GM21423 (cell line): ENCODE measurements at regions not wholly inside any gene's neighbourhood (a gene's known extent, or its start where the extent isn't known, plus 50 kb on each side); places are given as distances from the start of the nearest gene placed in this dataset.
A peak's percentile ranks its signal among the peaks of the same experiment; 100 is the strongest.

Experiments
- ATAC-seq: cut with Tn5 transposase; IDR thresholded peaks from one replicate; pipeline ENCODE4 v1.9.1; 2021; ENCODE audit warnings: mild to moderate bottlenecking, moderate library complexity; ENCODE audit not compliant: unreplicated experiment

DNA sequence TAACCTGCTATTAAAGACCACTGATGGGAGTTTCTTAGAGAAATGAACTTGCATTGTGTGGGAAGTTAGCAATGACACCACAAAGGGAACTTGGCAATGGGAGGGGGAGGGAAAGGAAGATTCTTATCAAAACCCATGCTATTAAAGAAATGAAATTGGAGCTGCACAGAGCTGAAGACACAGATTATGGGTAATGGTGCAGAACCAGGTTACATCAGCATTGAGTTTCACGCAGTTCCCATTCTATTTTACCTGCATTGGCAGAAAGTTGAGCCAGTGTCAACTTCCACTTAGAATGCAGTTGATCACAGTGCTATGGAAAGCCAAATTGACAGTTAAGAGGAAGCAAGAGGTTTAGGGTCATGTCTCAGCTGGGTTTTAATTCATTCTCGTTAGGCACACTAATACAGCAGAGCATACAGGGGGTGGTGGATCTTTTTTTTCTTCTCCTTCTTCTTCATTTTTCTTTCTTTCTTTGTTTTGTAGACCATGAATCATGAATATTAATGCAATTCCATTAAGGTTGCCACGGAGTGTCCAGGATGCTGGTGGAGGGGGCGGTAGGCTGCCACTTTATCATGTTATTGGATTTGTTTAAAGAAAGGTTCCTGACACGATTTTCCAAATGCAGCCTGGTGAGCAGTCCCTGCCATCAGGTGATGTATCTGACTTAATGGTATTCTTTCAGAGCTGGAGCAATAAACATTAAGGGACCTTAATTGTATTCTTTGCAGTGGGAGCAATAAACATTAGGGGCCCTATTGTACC is 1092.0 kb upstream of the MAP3K7 start:
- ATAC-seq = no peak

DNA sequence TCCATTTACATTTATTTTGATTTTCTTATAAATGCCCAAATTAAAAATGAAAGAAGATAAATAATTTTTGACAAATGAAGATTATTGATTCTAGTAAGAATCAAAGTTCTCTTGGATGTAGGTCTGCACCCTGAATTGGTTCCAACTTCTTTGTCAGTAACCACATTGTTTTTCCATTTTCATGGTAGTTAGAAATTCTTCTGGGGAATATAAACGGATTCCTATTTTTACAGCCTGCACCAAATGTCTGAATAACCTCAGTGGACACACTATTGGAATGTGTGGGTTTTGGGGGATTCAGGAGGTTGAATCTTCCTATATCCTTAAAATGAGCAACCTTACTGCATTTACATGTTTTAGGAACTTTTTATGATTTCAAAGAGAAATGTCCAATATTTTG is 1085.3 kb upstream of the MAP3K7 start:
- ATAC-seq = no peak

DNA sequence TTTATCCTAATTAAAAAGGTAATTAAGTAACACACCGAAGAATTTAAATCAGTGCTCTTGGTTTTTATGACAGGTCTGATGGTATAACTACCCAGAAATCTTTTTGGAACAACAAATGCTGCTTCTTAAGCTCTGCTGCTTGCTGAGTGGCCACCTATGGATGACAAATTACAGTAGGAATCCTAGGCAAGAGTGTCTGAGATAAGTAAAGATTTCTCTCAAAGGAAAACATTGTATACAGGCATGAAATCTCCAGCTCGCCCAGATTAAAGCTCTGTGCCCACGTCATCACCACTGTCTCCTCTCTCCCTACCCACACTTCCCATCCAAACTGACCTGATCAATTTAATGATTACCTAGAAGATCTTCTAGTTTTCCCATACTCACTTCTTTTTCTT is 1083.0 kb upstream of the MAP3K7 start:
- no peak for ATAC-seq

DNA sequence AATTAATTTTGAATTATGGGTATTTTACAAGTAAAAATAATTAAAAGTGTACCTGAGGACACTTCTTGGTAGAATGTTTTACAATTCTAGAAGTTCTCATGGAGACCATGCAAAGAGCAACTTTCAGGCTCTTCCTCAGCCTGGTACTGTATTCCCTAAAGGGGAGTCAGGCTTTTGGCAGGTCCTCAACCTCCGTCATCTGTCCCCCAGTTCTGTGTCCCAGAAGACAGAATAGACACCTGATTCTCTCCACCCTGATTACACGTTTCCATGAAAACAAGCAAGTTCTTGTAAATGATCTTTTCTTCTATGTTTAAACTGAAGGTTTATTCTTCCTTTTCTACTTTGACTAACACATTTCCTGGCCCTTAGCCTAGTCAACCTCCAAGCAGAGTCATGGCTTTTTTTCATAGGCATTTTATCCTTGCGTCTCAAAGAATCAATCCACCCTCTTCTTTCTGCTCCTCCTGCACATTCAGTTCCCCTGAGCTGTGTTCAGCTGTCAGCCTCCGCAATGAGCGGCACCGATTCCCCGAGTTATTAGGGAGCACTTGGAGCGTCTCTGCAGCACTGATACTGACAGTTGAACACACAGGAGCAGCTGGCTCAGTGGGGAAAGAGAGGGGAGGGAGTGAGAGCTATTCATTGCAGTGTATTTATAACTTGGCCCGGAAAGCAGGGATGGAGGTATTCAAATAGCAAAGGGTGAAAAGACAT is 1082.4 kb upstream of the MAP3K7 start:
- ATAC-seq = no peak

DNA sequence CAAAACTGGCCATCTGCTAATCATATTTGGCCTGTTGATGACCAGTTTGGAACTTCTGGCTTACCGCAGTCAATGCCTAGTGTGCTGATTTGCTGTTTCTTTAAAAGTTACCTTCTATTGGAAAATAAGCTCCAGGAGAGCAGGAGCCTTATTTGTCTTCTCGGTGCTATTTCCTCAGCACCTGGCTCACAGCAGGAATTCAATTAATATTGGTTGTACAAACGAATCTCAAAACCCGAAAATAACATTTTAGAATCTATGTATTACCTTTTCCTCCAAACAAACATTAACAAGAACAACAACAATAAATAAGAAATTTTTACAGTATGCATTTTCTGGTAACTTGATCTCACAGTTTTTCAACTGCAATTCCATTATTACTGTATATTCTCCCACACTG is 1080.7 kb upstream of the MAP3K7 start:
- ATAC-seq = no peak

DNA sequence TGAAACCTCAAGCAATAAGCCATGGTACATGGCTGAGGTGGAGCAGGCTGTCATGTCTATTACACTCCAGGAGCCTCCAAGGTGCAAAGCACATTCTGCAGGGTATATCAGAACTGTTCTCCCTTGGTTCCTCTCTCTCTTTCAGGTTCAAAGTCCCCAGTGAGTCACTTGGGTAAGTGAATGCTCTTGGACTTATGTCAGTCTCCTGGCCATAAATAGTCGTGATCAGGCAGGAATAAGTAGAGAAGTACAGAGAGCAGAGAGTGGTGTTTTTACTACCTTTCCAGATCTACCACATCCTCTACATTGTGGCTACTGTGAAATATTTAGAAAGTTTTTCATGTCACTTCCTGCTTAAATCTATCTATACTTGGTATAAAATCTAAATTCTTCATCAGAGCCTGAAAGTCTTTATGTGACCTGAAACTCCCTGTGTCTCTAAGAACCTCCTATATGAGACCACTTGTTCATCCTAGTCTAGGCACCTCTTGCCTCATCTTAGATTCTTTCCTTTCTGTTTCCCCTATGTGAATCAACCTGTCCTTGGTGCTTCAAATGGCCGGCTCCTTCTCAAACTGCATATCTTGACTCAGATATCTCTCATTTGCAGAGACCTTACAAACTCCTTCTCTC is 1077.6 kb upstream of the MAP3K7 start:
- ATAC-seq = peak; percentile 86

DNA sequence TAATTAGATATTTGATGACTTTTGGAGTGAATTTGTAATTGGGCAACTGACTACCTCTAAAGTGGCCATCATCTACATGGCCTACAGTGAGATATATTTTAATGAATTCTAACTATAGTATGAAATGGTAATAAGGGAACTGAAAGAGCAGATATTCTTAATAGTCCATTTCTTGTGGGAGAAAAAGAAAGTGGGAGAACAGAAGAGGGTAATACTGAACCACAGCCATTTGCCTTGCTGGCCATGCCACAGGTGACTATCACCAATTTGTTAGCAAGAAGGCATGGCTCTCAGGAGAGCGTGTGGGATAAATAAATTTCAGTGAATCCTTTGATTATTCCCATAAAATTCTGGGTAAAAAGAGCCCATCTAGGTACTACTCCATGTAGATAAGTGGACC is 1074.0 kb upstream of the MAP3K7 start:
- no peak for ATAC-seq

DNA sequence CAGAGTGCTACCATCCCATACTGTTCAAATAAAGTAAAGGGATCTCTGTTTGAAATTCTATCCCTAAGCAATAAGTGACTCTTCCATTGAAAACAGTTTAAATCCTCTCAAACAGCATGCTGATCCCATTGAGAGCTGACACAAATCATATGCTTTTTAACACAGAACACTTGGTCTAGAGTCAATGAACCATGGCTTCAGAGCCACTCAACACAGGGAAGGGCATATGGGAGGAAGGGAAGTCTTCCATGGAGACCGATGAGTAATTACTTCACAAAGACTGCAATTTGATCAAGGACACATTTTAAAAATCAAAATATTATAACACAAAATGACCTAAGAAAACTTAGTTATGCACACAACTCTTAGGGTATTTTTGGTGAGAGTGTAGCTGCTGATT is 1073.0 kb upstream of the MAP3K7 start:
- no peak for ATAC-seq

DNA sequence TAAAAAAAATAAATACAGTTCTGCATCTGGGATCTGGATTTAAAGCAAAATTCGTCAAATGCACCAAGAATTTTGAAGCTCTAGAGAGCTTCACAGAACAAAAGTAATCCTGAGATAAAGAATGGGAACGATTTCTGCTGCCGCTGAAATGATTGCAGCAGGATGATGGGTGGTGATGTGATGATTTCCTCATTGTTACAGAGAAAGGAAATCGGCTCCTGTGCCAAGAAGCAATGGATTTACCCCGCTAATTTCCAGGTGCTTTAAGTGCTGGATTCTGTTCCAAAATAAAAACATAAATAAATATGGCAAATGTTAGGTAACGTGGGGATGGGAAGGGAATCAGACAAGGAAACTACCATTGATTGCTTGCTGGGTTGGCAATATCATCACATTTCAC is 1067.9 kb upstream of the MAP3K7 start:
- no peak for ATAC-seq

DNA sequence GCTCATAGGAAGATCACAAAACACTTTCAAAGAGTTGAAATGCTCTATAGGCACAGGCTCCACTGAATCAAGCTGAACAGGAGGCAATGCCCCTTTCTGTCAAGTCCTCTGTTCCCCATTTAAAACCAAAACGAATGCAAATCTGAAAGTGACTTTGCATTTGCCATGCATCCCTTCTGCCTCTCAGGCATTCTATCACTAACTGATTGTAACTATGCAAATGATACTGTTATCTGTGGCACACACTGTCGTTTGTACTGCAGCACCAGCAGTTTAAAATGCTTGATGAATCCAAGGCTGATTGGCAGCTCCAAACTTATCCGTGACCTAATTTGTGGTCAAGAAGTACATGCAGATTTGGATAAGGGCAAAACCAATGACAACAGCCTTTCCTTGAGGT is 1067.5 kb upstream of the MAP3K7 start:
- ATAC-seq = no peak

DNA sequence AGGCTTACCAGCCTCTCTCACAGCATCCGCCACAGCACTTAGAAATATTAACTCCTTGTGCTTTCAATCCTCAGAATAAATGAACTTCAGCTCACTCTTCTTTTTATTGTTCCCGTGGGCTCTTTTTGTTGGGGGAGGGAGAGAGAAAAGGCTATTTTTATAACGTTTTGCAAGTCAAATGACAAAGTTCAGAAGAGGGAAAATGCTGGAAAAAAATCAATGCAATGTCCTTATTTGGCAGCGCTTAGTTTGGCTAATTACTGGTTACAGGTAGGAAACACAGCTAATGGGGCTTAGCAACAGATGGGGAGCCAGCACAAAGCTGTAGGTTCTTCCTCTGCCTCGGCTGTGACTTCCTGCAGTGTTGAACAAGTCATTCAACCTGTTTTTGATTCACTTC is 1067.0 kb upstream of the MAP3K7 start:
- ATAC-seq = no peak

DNA sequence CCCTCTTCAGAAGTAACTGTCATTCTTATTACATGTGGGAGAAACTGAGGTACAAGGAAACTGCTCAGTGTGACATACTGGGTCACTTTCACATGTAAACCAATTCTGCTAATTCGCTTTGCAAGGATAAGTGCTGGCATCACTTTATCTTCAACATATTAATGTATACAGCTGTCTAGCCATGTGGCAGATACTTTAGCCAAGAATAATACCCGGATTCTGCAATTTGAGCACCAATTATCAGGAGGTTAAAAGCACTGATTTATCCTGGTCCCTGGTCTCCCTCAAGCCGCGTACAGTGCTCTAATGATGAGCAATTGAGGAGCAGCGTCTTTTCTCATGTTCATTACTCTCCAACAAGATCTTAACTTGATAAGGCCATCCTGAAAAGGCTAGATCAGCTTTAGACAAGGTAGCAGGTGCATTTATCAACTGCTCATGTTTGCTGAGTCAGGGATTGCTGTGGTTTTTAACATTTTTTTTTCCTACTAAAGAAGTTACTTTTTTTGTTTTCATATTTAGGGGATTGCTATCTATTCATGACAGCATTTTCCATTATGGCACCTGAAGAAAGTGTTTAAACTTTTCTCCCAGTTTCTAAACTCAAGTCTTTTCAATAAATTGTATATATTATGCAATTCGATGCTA is 1066.3 kb upstream of the MAP3K7 start:
- ATAC-seq = no peak

DNA sequence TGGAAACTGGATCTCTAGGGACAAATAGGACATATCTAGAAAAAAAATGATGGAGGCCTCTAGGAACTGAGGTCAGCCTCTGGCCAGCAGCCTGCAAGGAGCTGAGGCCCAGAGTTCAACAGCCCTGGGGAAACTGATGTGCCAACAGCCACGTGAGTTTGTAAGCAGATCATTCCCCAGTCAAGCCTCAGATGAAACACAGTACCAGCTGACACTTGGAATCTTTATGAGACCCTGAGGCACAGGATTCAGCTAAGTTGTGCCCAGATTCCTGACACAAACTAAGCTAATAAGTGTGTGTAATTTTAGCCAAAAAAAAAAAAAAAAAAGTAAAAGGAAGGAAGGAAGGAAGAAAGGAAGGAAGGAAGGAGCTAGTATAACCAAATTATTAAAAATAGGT is 1059.8 kb upstream of the MAP3K7 start:
- ATAC-seq = no peak

DNA sequence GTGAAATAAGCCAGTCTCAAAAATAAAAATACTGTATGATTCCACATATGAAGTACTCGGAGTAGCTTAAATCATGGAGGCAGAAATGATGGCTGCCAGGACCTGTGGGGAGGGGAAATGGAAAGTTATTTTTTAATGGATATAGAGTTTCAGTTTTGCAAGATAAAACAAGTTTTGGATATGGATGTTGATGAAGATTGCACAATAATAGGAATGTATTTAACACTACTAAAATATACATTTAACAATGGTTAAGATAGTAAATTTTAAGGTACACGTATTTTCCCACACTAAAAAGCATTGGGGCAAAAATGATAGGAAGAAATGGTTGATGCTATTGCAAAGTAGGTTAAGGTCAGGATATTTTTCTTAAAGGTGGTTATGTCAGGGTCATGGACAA is 1058.9 kb upstream of the MAP3K7 start:
- ATAC-seq = no peak

DNA sequence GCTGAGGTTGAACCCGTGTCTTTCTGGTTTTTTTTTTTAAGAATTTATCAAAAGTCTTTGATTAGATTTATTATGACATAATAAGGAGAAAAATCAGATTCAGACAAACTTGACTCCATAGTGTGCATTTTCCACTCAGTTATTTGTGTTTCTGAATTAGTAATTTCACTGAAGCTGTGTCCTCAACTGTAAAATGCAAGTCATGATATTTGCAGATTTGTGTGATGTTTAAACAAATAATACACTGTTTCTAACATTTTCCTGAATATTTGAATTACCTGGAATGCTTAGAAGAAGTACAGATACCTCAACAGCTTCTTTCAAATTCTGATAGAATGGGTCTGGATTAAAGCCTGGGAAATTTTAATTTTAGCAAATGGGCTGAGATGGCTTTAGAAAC is 1050.3 kb upstream of the MAP3K7 start:
- ATAC-seq = no peak

DNA sequence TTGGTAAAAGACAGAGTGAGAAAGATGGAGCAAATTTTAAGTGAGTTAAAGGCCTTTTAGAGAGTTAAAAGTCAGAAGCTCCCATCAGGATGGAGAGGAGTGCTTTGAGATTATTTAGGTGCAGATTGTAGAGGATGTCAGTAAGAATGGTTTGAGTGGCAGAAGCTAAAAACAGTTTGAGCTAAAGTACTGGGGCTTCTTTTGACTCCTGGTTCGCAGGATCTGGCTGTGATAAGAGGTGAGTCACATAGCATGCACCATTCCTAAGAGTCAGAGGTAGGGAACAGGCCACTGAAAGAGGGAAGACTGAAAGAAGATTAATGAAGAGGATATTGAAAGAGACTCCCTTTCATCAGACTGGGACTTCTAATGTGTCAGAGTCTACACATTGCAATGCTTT is 1047.9 kb upstream of the MAP3K7 start:
- no peak for ATAC-seq

DNA sequence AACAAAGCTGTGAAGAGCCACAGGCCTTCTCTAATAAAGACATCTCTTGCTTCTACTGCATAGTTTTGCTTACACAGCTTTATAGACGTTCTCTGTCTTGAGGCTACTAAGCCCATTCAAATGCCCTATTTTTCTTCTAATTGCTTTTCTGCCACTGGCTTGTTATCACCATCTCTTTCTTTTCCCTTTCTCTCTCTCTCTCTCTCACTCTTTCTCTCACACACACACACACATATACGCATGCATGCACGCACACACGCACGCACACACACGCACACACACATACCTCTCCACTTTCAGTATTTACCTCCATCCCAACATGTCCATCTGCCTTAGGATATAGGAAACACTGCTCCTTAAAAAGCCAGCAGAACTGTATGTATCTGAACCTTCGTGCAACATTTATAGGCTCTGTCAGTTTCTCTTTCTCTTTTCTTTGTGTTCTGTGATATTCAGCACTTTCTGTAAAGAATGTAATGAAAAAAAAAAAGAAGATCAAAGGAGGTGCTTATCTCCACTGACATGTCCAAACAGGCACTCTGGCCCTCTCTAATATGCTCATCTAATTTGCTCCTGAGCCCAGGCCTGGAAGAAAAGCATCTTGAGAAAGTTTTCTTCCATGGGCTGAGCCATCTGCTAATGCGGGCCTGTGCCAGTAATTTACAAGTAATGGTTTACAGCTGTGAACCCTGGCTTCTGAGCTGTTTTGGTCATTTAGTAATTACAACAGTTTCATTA is 1046.7 kb upstream of the MAP3K7 start:
- no peak for ATAC-seq

DNA sequence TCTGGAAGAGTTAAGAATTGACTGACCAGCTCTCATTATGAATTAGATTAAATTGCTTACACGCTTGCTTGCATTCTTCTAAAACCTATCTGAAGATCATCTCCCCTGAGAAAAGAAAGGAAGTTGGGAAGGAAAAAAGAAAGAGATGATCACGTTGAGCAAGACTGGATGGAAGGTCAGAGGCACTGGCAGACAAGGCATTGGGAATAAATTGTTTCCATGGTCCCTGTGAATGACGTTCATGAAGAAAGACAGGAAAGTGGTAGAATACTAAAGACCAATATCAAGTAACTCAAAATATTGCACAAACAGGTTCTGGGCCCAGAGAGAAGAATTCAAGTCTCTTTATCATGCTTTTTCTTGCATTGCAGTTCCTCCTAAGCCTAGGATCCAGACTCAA is 1045.4 kb upstream of the MAP3K7 start:
- no peak for ATAC-seq

DNA sequence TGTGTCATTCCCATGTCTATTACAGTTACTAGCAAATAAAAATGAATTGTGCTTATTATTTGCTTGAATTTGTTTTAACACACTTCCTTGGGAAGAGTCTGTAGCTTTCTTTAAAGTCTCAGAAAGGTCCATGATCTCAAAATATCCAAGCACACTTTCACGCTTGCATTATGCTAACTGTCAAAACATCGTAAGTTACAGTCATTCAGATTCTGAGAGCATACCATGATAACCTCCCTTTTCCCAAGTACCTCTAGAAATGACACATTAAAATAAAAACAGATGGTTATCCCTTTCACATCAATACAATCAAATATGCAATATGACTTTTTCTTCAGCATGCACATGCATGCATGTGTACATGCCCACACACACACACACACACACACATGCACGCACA is 1044.4 kb upstream of the MAP3K7 start:
- no peak for ATAC-seq

DNA sequence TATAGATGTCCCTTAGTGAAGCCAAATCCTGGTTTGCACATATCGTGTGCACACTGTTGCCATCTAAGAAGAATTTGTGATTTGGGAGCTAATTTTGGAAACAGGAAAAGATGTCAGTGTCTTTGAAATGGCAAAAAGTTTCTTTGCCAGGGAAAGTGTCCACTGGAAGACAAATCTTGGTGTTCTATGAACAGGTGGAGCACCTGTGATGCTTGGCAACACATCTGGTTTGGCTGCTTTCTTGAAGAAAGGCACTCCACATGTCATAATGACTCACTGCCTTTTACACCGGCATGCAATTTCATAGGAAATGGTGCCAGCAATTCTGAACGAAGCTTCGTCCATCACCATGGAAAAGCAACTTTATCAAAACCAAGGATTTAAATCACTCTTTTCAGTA is 1040.0 kb upstream of the MAP3K7 start:
- no peak for ATAC-seq

DNA sequence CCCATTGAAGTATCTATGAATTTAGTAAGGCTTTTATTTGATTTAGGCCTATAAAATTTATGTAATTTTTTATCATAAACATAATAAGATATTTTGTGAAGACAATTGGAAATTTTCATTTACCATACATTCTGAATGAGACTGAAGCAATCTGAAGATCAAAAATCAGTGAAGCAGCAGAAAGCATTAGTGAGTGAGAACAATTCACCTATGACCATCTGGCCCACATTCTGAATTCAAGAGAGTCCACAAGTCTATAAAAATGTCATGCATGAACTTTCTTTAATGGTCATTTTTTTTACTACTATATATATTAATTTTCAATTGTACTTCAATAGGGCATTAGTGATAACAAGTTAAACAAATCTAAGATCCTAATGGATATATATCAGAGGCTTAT is 1026.6 kb upstream of the MAP3K7 start:
- ATAC-seq = no peak
